Heart left ventricle (tissue), 16 donors: ENCODE measurements at regions not wholly inside any gene's neighbourhood (a gene's known extent, or its start where the extent isn't known, plus 50 kb on each side); places are given as distances from the start of the nearest gene placed in this dataset.

ENCODE experiments used
- ATAC-seq, 4 donors: fragments of 200-7000 bp; cut with Tn5 transposase; one replicate each; pipeline ENCODE4 v1.9.1; 2020 to 2022; ENCODE audit warnings: moderate library complexity in 4 of 4, mild to moderate bottlenecking in 3 of 4, moderate number of reproducible peaks in 1 of 4
- DNase-seq, 5 donors: peaks; one replicate each; pipeline ENCODE4 v3.0.0-alpha.2; 2020
- H3K27ac ChIP-seq, 12 donors: fragments of 200-600 bp; sonication (generic) in 4 of 12; one replicate each; pipeline versions ENCODE4 v1.5.0 to v1.8.0; 2016 to 2022; ENCODE audit warnings: mild to moderate bottlenecking in 2 of 12
- H3K27me3 ChIP-seq, 9 donors: fragments of 200-600 bp; sonication (generic) in 2 of 9; one replicate each; pipeline versions ENCODE4 v1.5.1 to v1.8.0; 2016 to 2022; ENCODE audit warnings: mild to moderate bottlenecking in 3 of 9
- H3K36me3 ChIP-seq, 9 donors: fragments of 200-600 bp; sonication (generic) in 2 of 9; one replicate each; pipeline versions ENCODE4 v1.5.0 to v1.8.0; 2018 to 2022; ENCODE audit warnings: mild to moderate bottlenecking in 2 of 9
- H3K4me1 ChIP-seq, 12 donors: fragments of 200-600 bp; sonication (generic) in 4 of 12; one replicate each; pipeline versions ENCODE4 v1.5.0 to v1.8.0; 2016 to 2022; ENCODE audit warnings: mild to moderate bottlenecking in 3 of 12
- H3K4me3 ChIP-seq, 12 donors: fragments of 200-600 bp; sonication (generic) in 4 of 12; one replicate each; pipeline versions ENCODE4 v1.5.0 to v1.8.0; 2017 to 2022; ENCODE audit warnings: mild to moderate bottlenecking in 9 of 12, moderate library complexity in 4 of 12
- H3K9me3 ChIP-seq, 12 donors: fragments of 200-600 bp; sonication (generic) in 4 of 12; one replicate each; pipeline versions ENCODE4 v1.5.0 to v1.8.0; 2016 to 2022; ENCODE audit warnings: mild to moderate bottlenecking in 1 of 12
- POLR2A ChIP-seq, 2 donors: fragments of 450-650 bp; IDR thresholded peaks; one replicate each; pipeline ENCODE4 v1.6.1; 2017; ENCODE audit warnings: antibody characterized with exemption in 2 of 2, mild to moderate bottlenecking in 2 of 2, moderate library complexity in 2 of 2
- WGBS, 4 donors: extraction: QIAGEN DNeasy Blood & Tissue Kit in 2 of 4; methylation state at CpG; one replicate each; pipeline versions ENCODE4 v1.1.5 to v1.1.7; 2013 to 2018; 5-methylcytosine and 5-hydroxymethylcytosine counted together
- intact Hi-C, 10 donors: fragments of 100-400 bp; cut with DNase I; formaldehyde crosslinking; loops; one replicate each; pipeline versions ENCODE4 v1.11.1 to v1.14.2; 2022
- TF ChIP-seq, protein P1 (sequence below), 12 donors: fragments of 200-600 bp; sonication (generic) in 4 of 12; IDR thresholded peaks; one replicate each; pipeline versions ENCODE4 v1.5.0 to v1.8.0; 2018 to 2022; ENCODE audit warnings: antibody characterized with exemption in 12 of 12, mild to moderate bottlenecking in 5 of 12
- donor health status: ischemic (EF 13 %, LVEDD 7.1; RV severe dilation, severe dysfunction).
- donor health status: healthy with polysubstance abuse.
- donor health status: DM: no; HTN: yes; CAD: no.
- donor health status: DM: no; HTN: no; CAD: no.
- donor health status: ischemic (EF 25% LVEDD 6.9; RV normal size, moderate dysfunction).
- donor health status: ischemic (EF 25% LVEDD 5.7; RV mildly dilated, moderate dysfunction).
- donor health status: healthy.
- donor health status: DM: yes; HTN: yes; CAD: no.
- donor health status: ischemic (EF 35%, LVEDD 5.7; RV mildly dilated, moderate dysfunction).
- donor health status: nonischemic (EF 11% LVEDD 7.7; RV severe dilation, severe dysfunction).
- donor health status: DM: yes; HTN: yes; CAD: no.
- donor health status: PGD.
- donor health status: ischemic (EF 29% LVEDD 5.4; RV normal size, mild dysfunction).
- donor health status: nonischemic (EF 23%, LVEDD 6.1; RV moderate dilation, normal function).

DNA sequence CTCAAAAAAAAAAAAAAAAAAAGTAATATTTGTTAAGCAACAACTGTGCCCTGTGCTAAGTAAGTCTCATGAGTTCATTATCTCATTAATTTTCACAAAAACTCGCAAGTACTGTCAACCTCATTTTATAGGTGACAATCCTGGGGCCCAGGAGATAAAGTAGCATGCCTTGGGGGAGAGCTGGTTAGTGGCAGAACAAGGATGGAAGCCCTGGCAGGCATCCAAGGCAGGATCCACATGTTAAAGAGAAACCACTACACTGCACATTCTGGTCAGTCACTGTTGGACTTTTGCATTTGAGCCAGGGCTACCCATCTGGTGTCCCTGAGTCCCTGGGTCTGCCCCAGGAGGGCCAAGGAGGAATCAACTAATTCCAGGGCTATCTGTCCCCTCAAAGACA is 54.6 kb downstream of the ZFP36L2 start:
- Histone ChIP-seq H3K9me3 (peaks cover 0 to 25% (median 12%) of the 10 kb centered on the region in 12 donors), H3K36me3 (no peaks in the 10 kb centered on the region), H3K4me1 (peaks cover 0 to 91% (median 31%) of the 10 kb centered on the region in 12 donors), H3K4me3 (no peak overlapping the region), H3K27ac (peak overlapping the region in 4 of 12 donors; percentile 22 to 66 (median 36)), H3K27me3 (no peaks in the 10 kb centered on the region)
- ATAC-seq (peak in 1 of 4 donors; percentile 14), DNase-seq (peak; percentile 64 to 79 (median 73))
- TF ChIP-seq, protein P1, sequence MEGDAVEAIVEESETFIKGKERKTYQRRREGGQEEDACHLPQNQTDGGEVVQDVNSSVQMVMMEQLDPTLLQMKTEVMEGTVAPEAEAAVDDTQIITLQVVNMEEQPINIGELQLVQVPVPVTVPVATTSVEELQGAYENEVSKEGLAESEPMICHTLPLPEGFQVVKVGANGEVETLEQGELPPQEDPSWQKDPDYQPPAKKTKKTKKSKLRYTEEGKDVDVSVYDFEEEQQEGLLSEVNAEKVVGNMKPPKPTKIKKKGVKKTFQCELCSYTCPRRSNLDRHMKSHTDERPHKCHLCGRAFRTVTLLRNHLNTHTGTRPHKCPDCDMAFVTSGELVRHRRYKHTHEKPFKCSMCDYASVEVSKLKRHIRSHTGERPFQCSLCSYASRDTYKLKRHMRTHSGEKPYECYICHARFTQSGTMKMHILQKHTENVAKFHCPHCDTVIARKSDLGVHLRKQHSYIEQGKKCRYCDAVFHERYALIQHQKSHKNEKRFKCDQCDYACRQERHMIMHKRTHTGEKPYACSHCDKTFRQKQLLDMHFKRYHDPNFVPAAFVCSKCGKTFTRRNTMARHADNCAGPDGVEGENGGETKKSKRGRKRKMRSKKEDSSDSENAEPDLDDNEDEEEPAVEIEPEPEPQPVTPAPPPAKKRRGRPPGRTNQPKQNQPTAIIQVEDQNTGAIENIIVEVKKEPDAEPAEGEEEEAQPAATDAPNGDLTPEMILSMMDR (IDR thresholded peaks at IDR 0.05): no peak
- TF ChIP-seq POLR2A (IDR thresholded peaks at IDR 0.05): no peak
- 38 to 50% (median 45%) methylated on average over 1 of the region's 1 CpG for WGBS, 4 donors
- intact Hi-C loops: loop anchor here in 2 of 10 donors (5.0 kb wide), 2 partner anchors 46 to 144 kb away; no protein-coding TSS in a partner anchor

- peak overlapping the region in 2 of 12 donors; percentile 70 to 85 for H3K27ac ChIP-seq
- intact Hi-C loops: loop anchor here in 2 of 10 donors (5.0 kb wide), 2 partner anchors 47 to 143 kb away; no protein-coding TSS in a partner anchor
- no peak for DNase-seq
Observed at GRCh38 chr2:43170405-43171105, 55.9 kb downstream of the ZFP36L2 start.

GRCh38 chr2:43169987-43170386 is 56.4 kb downstream of the ZFP36L2 start:
- WGBS, 4 donors: 64 to 83% (median 74%) methylated on average over 9 of the region's 9 CpGs
- peak overlapping the region in 5 of 12 donors; percentile 34 to 85 (median 67) for H3K27ac ChIP-seq
- H3K36me3 ChIP-seq: no peaks in the 10 kb centered on the region
- H3K4me1 ChIP-seq: peaks cover 0 to 73% (median 31%) of the 10 kb centered on the region in 12 donors
- ATAC-seq (no peak), DNase-seq (peak in 1 of 5 donors; percentile 69)
- no peaks in the 10 kb centered on the region for H3K27me3 ChIP-seq
- peaks cover 0 to 8% (median 3%) of the 10 kb centered on the region in 12 donors for H3K9me3 ChIP-seq
- intact Hi-C loops: loop anchor here in 2 of 10 donors (5.0 to 10.0 kb wide), 3 partner anchors 45 to 143 kb away; no protein-coding TSS in a partner anchor
- H3K4me3 ChIP-seq: no peak overlapping the region
- TF ChIP-seq POLR2A (IDR thresholded peaks at IDR 0.05): no peak
- TF ChIP-seq, protein P1 (IDR thresholded peaks at IDR 0.05): peak; percentile 15 to 54 (median 38)

More at GRCh38 chr2:43170405-43171105, 55.9 kb downstream of the ZFP36L2 start:
- H3K4me3 ChIP-seq: no peak overlapping the region
- peaks cover 0 to 79% (median 31%) of the 10 kb centered on the region in 12 donors for H3K4me1 ChIP-seq
- ATAC-seq: no peak
- 84 to 96% (median 91%) methylated on average over 19 to 21 of the region's 21 CpGs for WGBS, 4 donors
- peaks cover 0 to 14% (median 8%) of the 10 kb centered on the region in 12 donors for H3K9me3 ChIP-seq
- H3K27me3 ChIP-seq: no peaks in the 10 kb centered on the region
- TF ChIP-seq, protein P1 (IDR thresholded peaks at IDR 0.05): no peak
- no peak for TF ChIP-seq POLR2A (IDR thresholded peaks at IDR 0.05)
- H3K36me3 ChIP-seq: no peaks in the 10 kb centered on the region
